GM19240 (cell line): ENCODE measurements at regions not wholly inside any gene's neighbourhood (a gene's known extent, or its start where the extent isn't known, plus 50 kb on each side); places are given as distances from the start of the nearest gene placed in this dataset.

Experiments used
- DNase-seq: peaks from one replicate; pipeline ENCODE4 v3.0.0; 2011; ENCODE audit warnings: low spot score; ENCODE audit not compliant: insufficient read length

GRCh38 chr19:30647891-30648720 is 275.9 kb downstream of the ZNF536 start:
- no peak for DNase-seq

GRCh38 chr19:30646806-30647205 is 274.6 kb downstream of the ZNF536 start:
- no peak for DNase-seq

GRCh38 chr19:30645946-30646577 is 273.9 kb downstream of the ZNF536 start:
- DNase-seq: no peak

- no peak for DNase-seq
Observed at GRCh38 chr19:30640252-30640965, 268.2 kb downstream of the ZNF536 start.

GRCh38 chr19:30638889-30639288 is 266.7 kb downstream of the ZNF536 start:
- no peak for DNase-seq

GRCh38 chr19:30637926-30638325 is 265.7 kb downstream of the ZNF536 start:
- no peak for DNase-seq

GRCh38 chr19:30634996-30635975 is 263.1 kb downstream of the ZNF536 start:
- no peak for DNase-seq

GRCh38 chr19:30634131-30634830 is 262.1 kb downstream of the ZNF536 start:
- no peak for DNase-seq

GRCh38 chr19:30631033-30631370 is 258.8 kb downstream of the ZNF536 start:
- DNase-seq: no peak

GRCh38 chr19:30630289-30631032 is 258.3 kb downstream of the ZNF536 start:
- DNase-seq: no peak

GRCh38 chr19:30629086-30629485 is 256.9 kb downstream of the ZNF536 start:
- no peak for DNase-seq

GRCh38 chr19:30626626-30626966 is 254.4 kb downstream of the ZNF536 start:
- no peak for DNase-seq

GRCh38 chr19:30625947-30626625 is 253.9 kb downstream of the ZNF536 start:
- DNase-seq: no peak

GRCh38 chr19:30622276-30622675 is 250.1 kb downstream of the ZNF536 start:
- DNase-seq: no peak

- no peak for DNase-seq
Observed at GRCh38 chr19:30621326-30621920, 249.2 kb downstream of the ZNF536 start.

GRCh38 chr19:30620354-30620753 is 248.2 kb downstream of the ZNF536 start:
- DNase-seq: no peak

- DNase-seq: no peak
Observed at GRCh38 chr19:30609656-30610270, 237.6 kb downstream of the ZNF536 start.

- DNase-seq: no peak
Observed at GRCh38 chr19:30608471-30608870, 236.3 kb downstream of the ZNF536 start.
